HG03457 (cell line): ENCODE measurements at regions not wholly inside any gene's neighbourhood (a gene's known extent, or its start where the extent isn't known, plus 50 kb on each side); places are given as distances from the start of the nearest gene placed in this dataset.
"Not testable (repeated sequence)": the region's sequence is repeated elsewhere in the genome, so short reads cannot be mapped to it uniquely, and the experiment has no call there.

Experiments
- ATAC-seq: cut with Tn5 transposase; IDR thresholded peaks from one replicate; pipeline ENCODE4 v1.9.1; 2021; ENCODE audit warnings: moderate number of reproducible peaks; ENCODE audit not compliant: unreplicated experiment

DNA sequence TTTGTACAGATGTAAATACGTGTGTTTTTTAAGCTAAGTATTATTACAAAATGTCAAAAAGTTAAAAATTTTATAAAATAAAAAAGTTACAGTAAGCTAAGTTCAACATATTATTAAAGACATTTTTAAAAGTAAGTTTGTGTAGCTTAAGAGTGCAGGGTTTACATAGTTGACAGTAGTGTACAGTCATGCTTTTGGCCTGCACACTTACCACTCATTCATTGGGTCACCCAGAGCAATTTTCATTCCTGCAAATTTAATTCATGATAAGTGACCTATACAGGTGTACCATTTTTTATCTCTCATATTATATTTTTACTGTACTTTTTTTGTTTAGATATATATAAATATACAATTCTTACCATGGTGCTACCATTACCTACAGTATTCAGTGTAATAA is 769.9 kb upstream of the SLITRK6 start:
- no peak for ATAC-seq

DNA sequence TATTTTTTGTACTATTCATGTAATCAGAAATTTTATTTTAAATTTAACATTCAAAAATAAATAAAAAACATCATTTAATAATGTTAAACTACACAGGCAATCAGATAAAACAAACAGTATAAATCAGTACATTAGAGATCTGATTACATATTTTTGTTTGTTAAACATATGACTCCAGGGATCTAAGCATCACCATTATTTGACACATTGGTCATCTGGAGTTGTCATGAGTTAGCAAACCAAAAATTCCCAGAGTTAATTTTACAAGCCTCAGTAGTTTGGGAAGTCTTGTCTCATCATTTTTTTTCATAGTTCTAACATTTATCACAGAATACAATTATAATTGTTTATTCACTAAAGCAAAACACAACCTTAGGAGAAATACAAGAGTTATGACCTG is 770.8 kb upstream of the SLITRK6 start:
- no peak for ATAC-seq

DNA sequence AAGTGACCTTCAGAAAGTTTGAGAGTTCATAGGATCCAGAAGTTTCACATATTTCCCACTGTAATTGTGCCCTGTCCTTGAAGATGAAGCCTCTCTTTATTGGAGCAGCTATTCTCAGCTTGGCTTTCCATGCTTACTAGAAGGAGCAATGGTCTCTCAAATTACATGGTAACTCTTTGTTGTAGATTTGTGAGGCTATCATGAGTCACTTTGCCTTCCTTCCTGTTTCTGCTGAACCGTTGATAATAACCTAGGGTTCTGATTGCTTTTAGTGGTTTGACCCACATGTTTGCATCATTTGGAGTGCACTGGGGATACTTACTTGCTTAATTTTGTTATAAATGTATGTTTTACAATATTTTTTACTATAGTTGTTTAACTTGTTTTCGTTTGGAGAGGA is 772.9 kb upstream of the SLITRK6 start:
- ATAC-seq = no peak

DNA sequence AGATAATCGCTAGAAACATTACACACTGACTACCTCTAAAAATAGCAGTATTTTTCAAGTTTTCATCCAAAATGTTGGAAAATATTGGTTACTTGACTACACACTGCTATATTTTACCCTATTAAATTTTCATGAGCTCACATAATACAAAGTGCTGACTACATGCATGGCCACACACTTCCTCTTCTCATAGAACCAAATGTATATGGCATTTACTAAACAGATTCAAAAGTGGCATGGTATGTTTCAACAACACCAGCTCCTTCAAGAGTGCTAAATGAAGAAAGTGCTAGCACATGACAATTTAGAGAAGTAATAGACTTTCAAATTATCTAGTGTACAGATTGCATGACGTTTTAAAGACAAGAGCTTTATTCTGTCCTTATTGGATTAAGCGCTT is 780.4 kb upstream of the SLITRK6 start:
- ATAC-seq = no peak

DNA sequence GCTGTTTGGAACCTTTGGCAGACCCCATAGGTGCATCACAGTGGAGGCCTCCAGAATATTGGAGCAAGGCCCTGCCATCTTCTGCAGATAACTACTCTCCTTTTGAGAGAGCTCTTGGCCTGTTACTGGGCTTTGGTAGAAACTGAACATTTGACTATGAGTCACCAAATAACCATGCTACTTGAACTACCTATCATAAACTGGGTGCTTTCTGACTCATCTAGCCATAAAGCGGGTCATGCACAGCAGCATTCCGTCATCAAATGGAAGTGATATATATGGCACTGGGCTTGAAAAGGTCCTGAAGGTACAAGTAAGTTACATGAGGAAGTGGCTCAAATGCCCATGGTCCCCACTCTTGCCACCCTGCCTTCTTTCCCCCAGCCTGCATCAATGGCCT is 782.5 kb upstream of the SLITRK6 start:
- no peak for ATAC-seq

DNA sequence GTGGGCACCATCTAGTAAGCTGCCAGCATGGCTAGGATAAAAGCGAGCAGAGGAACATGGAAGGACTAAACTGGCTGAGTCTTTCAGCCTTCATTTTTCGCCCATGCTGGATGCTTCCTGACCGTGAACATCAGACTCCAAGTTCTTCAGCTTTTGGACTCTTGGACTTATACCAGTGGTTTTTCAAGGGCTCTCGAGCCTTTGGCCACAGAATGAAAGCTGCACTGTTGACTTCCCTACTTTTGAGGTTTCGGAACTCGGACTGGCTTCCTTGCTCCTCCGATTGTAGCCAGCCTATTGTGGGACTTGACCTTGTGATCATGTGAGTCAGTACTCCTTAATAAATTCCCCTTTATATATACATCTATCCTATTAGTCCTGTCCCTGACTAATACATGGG is 785.1 kb upstream of the SLITRK6 start:
- ATAC-seq = no peak

DNA sequence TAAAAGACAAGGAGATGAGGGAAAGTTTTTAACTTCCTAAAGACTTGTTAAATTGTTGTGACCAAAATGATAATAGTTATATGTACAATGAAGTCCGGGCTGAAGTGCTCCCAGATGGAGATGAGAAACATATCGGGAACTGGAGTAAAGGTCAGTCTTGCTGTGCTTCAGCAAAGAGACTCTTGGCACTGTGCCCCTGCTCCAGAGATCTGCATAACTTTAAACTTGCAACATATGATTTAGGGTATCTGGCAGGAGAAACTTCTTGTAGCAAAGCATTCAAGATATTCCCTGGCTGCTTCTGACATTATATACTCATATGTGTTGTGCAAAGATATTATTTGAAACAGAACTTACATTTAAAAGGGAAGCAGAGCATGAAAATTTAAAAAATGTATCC is 786.6 kb upstream of the SLITRK6 start:
- no peak for ATAC-seq

DNA sequence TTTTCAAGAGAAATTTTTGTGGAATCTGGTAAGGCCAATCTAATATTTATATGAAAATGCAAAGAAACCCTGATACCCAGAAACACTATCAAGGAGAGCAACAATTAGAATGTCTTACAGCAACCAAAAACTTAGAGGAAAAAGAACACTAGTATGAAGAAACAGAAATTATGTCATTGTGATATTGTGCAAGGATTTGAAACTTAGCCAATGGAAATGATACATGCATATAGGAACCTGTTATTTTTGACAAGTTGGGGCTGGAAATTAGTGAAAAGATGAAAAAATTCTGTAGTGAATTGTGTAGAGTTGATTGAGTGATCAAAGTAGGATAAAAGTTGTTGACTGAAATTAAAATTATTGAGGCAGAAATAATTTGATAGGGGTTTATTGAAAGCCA is 792.6 kb upstream of the SLITRK6 start:
- ATAC-seq = no peak

DNA sequence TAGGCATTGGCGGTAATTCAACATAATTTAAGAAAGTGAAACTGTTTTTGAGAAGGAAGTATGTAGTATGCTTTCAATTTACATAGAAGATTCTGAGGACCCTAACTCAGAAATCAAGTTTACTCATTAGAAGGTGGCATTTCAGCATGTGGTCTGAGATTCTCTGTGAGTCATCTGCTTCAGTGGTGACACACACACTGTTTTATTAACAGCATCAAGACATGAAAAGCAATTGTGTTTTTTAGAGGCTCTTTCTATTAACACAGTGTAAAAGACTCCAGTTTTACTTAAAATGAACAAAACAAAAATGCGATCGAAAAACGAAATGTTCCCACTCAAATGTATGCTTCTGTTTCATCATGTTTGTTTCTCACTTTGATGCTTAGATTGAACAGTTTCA is 802.1 kb upstream of the SLITRK6 start:
- no peak for ATAC-seq

DNA sequence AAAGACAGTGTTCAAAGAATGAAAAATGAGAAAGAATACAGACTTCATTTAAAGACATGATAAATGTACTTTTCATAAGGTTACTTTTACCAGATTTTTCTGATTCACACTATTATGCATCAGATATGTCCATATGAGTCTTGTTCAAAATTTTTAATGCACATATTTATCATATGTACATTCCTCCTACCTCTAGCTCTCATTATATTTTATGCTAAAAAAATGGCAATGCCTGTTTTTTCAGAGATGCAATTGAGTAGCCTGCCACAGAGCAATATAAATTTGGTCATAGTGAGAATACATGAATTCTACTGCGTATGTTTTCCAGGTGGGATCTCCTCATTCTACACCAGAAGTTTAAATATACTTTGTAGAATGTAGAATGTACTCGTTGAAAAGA is 807.0 kb upstream of the SLITRK6 start:
- no peak for ATAC-seq

DNA sequence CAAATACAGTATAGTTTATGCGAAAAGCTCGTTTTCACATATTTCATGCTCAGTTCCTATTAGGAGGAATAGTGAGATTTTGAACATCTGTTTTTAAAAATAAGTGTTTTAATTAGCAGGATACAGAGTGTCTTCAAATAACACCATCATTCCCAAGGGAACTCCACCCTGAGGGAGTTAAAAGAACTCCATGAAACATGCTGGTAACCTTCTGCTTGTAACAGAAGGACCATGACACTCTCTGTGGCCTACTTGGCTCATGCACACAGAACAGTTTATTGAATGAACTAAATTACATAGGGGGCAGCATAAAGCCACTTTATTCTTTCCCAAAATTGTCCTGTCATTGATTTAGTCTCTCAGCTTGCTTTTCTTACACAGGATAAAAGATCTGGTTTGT is 809.5 kb upstream of the SLITRK6 start:
- no peak for ATAC-seq

DNA sequence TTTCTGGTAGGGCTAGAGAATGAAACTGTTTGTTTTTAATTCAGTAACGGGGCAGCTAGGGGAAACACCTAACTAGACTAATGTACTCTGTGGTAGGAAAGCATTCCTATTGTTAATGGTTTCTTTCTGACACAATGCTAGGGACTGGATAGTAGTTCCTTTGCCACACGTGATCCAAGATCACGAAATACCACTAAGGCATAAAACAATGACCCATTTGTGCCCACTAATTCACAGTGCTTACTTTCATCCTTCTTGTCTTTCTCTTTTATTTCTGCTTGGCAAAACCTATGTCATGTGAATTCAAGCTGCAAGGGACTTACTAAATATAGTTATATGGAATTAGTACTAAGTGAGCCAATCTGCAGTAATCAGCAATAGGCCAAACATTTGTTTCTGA is 834.1 kb upstream of the SLITRK6 start:
- no peak for ATAC-seq

DNA sequence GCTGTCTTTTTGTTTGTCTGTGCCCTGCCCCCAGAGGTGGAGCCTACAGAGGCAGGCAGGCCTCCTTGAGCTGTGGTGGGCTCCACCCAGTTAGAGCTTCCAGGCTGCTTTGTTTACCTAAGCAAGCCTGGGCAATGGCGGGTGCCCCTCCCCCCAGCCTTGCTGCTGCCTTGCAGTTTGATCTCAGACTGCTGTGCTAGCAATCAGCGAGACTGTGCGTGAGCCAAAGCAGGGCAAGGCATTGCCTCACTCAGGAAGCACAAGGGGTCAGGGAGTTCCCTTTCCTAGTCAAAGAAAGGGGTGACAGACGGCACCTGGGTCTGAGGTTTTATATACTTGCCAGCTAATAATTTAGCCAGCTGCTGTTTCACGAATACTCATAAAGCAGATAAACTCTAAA is 852.0 kb upstream of the SLITRK6 start:
- not testable (repeated sequence) for ATAC-seq

DNA sequence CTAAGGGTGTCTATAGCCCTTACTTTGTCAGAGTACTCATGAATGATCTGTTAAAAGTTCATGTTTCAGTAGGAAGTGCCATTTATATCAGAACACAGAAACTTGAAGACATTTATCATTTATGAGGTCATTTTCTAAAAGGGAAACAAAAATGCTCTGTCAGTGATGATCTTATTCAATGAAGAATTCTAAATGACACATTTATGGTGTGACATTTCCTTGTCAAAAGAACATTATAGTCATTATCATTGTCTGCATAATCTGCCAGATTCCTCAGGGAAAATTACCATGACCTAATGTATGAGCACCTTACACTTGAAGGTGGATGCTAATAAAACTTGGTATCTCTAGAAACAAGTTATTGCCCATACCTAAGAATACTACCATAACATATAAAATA is 853.8 kb upstream of the SLITRK6 start:
- no peak for ATAC-seq

DNA sequence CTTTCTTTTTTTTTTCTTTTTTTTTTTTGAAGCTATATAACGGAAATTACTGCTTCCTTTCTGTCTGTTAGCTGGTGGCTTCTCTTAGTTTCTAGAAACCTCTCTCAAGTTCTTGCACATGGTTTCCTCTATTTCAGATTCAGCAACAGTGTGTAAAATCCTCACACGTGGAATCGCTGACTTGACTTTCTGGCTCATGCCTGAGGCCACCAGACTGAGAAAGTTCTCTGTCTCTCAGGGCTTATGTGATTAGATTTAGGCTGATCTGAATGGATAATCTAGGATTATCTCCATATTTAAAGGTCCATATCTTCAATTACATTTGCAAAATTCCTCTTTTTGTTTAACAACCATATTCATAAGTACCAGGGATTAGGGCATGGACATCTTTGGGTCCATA is 856.3 kb upstream of the SLITRK6 start:
- ATAC-seq = no peak

DNA sequence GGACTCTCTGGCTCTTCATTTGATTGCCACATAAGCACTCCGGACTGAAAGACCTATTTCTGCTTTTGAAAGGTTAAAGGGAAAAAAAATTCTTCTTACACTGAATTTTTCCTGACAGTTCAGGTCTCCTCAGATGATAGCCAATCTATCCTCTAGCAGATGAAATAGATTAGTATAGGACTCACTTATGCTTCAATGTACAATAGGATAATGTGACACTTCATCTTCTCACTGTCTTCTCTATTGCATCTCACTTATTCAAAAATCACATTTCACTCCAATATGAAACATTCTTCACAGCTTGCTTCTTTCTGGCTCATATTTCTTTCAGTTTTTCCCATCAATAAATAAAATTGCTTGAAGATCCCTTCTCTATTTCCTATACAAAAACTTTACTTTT is 860.9 kb upstream of the SLITRK6 start:
- no peak for ATAC-seq

DNA sequence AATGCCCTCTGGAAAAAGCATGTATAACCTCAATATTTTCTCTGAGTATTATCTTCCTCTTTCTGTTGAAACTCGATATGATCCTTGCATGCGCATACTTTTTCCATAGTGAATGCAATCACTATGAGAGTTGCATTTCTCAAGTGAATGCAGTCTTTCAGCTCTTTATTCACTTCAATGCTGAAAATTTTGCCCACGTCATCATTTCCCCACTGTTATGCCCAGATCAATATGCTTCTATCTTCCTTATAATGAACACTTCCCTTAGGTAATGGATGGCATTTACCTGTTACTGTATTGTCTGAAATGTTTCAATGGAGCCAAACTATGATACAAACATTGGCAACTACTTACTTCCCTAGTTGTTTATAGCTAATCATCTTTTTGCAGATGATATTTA is 866.6 kb upstream of the SLITRK6 start:
- no peak for ATAC-seq

DNA sequence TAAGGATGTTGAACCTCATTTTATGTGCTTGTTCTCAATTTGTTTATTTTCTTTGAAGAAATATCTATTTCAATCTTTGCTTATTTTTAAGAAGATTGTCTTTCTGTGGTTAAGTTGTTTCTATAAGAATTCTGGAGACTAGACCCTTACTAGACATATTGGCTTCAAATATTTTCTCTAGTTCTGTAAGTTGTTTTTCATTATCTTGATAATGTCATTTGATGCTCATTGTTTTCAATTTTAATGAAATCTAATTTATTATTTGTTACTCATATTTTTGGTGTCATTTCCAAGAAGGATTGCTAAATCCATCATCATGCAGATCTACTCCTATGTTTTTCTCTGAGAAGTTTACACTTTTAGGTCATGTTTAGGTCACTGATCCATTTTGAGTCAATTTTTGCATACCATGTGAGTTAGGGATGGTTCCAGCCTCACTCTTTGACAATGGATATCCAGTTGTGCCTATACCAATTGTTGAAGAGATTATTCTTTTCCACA is 874.8 kb upstream of the SLITRK6 start:
- ATAC-seq = no peak

DNA sequence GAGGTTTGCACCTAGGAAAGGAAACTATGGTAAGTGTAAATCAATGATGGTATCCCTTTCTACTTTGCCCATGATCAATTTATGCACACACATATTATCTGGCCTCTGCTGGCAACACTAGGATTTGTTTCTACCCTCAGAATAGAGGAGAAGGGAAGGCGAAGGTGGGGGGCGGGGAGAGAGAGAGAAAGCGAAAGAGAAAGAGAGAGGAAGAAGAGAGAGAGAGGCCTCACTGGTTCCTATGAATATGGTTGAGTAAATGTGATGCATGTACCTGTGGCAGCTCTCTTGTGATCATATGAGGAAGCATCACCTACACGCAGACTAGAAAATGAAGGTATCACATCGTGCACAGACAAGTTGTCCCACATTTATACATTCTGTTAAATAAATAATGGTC is 882.0 kb upstream of the SLITRK6 start:
- ATAC-seq = no peak

DNA sequence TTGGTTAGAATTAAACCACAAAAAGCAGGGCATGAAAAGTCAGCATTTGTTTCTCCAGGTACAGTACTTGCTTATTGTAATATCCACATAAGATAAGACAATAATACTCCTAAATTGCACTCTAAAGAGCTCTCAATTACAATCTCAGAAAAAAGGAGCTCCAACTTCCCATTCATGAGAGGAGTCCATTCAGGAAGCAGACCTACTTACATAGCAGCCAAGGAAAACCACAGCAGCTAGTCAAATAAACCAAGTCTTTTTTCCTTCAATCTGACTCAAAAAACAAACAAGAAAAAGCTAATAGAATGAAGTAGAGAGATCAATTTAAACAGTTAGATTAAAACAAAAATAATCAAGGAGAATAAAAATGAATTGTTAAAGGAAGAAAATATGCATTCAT is 885.2 kb upstream of the SLITRK6 start:
- no peak for ATAC-seq

DNA sequence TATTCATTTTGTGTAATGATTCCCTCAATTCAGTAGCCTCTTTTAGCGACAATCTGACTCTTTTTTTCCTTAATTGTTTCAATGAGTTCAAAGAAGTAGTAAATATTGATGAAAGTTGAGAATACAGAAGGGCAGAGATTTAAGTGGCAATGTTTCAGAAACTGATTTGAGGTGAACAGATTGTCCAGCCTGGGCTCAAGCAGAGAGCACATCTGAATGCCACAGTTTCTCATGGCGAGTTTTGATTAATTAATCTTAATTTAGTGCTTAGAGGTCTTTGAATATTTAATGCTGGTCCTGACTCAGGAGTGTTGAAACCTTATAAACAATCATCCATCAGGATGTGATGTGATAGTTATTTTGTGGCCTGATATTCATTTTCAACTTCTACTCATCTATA is 890.7 kb upstream of the SLITRK6 start:
- no peak for ATAC-seq

DNA sequence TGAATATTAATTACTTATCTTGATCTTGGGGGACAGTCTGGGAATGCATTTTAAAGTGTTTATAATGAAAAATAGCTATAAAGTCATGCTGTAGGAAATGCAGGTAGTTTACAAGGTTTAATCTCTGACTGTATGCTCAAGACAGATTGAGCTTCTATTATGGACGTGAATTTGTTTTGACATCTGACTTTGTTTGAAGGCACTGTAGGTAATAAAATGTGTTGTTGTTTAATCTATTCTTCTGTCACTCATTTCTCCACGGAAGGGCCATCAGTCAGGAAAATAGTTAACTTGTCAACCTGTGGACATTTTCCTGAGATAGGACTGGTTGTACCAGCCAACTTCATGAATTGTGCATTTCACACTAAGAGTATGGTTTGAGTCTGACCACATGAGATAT is 893.1 kb upstream of the SLITRK6 start:
- ATAC-seq = no peak

DNA sequence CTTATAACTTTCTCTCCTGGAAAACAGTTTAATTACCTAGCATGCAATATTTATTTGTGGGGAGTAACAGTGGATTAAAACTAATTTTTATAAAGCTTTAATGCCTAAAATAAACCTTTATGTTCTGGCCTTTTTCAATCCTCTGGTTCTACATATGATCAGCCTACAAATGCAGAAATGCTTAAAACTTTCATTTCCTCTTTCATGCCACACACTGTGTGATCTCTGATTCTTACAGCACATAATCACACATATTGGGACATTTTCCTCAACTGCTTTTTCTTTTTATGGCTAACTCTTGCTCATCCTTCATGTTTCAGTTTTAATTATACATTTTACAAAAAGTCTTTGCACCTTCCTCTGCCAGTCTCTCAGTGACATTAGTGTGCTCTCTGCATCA is 910.8 kb upstream of the SLITRK6 start:
- no peak for ATAC-seq

DNA sequence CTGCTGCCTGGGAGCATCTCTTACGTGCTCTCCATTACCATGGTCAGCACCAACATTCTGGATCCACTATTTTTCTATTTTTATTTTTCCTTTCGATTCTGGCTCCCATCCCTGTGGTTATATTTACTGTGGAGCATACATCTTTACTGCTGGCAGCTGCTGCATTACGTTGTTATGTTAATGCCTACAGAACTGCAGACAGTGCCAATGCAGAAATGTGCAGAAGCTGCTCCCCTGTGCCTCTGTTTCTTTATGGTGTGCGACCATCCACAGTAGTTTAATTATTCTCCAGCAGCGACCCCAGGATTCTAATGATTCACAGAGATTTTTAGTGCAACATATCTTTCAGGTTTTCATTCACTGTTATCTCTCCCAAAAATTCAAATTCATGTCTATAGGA is 911.7 kb upstream of the SLITRK6 start:
- no peak for ATAC-seq
